HL-60 (cell line): ENCODE measurements at regions not wholly inside any gene's neighbourhood (a gene's known extent, or its start where the extent isn't known, plus 50 kb on each side); places are given as distances from the start of the nearest gene placed in this dataset.

Experiments
- DNase-seq, 2 experiments: peaks; one replicate each; pipeline ENCODE4 v3.0.0-alpha.2; 2010 to 2020; ENCODE audit warnings: low read depth in 1 of 2, low spot score in 1 of 2
- H3K27ac ChIP-seq: fragments of 250-450 bp; sonication (Bioruptor Pico); replicated peaks from 2 replicates; pipeline ENCODE4 v1.5.1; 2020; ENCODE audit warnings: mild to moderate bottlenecking, moderate library complexity
- H3K27me3 ChIP-seq: fragments of 250-450 bp; sonication (Bioruptor Pico); 2 replicates; pipeline ENCODE4 v1.5.1; 2021; ENCODE audit warnings: mild to moderate bottlenecking, moderate library complexity; ENCODE audit not compliant: insufficient read depth, poor library complexity, severe bottlenecking
- H3K4me3 ChIP-seq: replicated peaks from 2 replicates; pipeline ENCODE4 v1.5.1; 2011; ENCODE audit warnings: mild to moderate bottlenecking, control low read depth, low read length; ENCODE audit not compliant: insufficient read depth
- GABPA ChIP-seq: IDR thresholded peaks from 2 replicates; pipeline ENCODE4 v1.6.1; 2012; ENCODE audit warnings: low read depth
- POLR2AphosphoS5 ChIP-seq: IDR thresholded peaks from 2 replicates; pipeline ENCODE4 v1.6.1; 2012; ENCODE audit warnings: low read depth
- SPI1 ChIP-seq: IDR thresholded peaks from 2 replicates; pipeline ENCODE4 v1.6.1; 2012; ENCODE audit warnings: low read depth, mild to moderate bottlenecking, borderline replicate concordance
- TF ChIP-seq, protein P1 (sequence below): IDR thresholded peaks from 2 replicates; pipeline ENCODE4 v1.6.1; 2012; ENCODE audit warnings: low read depth; ENCODE audit not compliant: insufficient replicate concordance
- TF ChIP-seq, protein P2 (sequence below): IDR thresholded peaks from one replicate; pipeline ENCODE4 v1.5.1; 2011; ENCODE audit warnings: low read length, control low read depth, inconsistent platforms; ENCODE audit not compliant: insufficient read depth

DNA sequence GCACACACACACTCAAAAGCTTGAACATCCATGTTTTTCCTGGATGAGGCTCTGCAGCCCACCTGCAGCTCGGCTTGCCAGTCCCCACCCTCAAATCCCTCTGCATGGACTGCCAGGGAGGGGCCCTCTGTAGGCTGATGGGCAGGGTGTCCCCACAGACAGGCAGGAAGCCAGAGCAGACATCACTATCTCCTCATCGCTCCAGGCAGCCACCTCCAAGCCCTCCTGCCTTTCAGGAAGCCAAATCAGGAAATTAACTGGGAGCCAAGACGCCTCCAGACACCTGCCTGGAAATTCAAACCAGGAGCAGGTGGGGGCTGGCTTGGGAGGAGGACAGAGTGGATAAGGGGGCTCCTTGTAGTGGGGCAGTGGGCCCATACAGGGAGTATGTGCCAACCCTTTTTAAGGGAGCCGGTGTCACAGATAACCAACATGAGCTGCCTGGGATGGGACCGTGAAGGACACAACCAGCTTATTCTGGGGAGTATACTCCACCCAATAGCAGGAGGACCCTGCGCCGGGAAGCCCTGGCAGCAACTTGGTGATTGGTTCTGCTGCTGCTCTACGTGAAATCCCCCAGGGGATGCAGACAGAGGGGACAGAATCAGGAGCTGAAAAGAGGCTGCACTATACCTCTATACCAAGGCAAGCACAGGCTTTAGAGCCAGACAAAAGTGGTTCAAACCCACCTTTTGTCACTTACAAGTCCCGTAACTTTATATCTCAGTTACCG is 139.1 kb downstream of the CCT6B start:
- H3K27me3 ChIP-seq, result no peaks in the 10 kb centered on the region
- DNase-seq, result no peak
- H3K27ac ChIP-seq, result no peak overlapping the region

DNA sequence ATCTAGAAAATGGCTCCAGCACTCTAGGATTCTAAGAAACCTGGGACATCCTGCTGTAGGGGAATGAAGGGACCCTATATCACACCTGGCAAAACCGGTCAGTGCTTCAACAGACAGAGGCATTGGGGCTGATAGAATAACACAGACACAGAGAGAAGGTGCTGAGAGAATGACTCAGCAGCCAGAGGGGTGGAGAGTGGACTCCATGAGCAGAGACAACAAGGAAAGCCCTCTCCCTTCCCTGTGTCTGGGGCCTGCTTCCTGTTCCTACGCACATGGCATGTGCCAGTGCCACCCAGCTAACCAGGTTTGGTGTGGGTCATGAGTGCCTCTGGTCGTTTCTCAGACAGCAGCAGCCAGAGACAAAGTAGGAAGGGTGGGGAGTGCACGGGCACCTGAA is 140.3 kb downstream of the CCT6B start:
- Histone ChIP-seq H3K27me3 (no peaks in the 10 kb centered on the region), H3K27ac (no peak overlapping the region), H3K4me3 (no peak overlapping the region)
- TF ChIP-seq POLR2AphosphoS5, result no peak
- no peak for DNase-seq

More for the DNA sequence above, 139.1 kb downstream of the CCT6B start:
- no peak overlapping the region for H3K4me3 ChIP-seq
- TF ChIP-seq POLR2AphosphoS5 (no peak), GABPA (no peak), SPI1 (no peak)
- TF ChIP-seq, protein P1, sequence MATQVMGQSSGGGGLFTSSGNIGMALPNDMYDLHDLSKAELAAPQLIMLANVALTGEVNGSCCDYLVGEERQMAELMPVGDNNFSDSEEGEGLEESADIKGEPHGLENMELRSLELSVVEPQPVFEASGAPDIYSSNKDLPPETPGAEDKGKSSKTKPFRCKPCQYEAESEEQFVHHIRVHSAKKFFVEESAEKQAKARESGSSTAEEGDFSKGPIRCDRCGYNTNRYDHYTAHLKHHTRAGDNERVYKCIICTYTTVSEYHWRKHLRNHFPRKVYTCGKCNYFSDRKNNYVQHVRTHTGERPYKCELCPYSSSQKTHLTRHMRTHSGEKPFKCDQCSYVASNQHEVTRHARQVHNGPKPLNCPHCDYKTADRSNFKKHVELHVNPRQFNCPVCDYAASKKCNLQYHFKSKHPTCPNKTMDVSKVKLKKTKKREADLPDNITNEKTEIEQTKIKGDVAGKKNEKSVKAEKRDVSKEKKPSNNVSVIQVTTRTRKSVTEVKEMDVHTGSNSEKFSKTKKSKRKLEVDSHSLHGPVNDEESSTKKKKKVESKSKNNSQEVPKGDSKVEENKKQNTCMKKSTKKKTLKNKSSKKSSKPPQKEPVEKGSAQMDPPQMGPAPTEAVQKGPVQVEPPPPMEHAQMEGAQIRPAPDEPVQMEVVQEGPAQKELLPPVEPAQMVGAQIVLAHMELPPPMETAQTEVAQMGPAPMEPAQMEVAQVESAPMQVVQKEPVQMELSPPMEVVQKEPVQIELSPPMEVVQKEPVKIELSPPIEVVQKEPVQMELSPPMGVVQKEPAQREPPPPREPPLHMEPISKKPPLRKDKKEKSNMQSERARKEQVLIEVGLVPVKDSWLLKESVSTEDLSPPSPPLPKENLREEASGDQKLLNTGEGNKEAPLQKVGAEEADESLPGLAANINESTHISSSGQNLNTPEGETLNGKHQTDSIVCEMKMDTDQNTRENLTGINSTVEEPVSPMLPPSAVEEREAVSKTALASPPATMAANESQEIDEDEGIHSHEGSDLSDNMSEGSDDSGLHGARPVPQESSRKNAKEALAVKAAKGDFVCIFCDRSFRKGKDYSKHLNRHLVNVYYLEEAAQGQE, result no peak
- TF ChIP-seq, protein P2, sequence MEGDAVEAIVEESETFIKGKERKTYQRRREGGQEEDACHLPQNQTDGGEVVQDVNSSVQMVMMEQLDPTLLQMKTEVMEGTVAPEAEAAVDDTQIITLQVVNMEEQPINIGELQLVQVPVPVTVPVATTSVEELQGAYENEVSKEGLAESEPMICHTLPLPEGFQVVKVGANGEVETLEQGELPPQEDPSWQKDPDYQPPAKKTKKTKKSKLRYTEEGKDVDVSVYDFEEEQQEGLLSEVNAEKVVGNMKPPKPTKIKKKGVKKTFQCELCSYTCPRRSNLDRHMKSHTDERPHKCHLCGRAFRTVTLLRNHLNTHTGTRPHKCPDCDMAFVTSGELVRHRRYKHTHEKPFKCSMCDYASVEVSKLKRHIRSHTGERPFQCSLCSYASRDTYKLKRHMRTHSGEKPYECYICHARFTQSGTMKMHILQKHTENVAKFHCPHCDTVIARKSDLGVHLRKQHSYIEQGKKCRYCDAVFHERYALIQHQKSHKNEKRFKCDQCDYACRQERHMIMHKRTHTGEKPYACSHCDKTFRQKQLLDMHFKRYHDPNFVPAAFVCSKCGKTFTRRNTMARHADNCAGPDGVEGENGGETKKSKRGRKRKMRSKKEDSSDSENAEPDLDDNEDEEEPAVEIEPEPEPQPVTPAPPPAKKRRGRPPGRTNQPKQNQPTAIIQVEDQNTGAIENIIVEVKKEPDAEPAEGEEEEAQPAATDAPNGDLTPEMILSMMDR, result no peak

DNA sequence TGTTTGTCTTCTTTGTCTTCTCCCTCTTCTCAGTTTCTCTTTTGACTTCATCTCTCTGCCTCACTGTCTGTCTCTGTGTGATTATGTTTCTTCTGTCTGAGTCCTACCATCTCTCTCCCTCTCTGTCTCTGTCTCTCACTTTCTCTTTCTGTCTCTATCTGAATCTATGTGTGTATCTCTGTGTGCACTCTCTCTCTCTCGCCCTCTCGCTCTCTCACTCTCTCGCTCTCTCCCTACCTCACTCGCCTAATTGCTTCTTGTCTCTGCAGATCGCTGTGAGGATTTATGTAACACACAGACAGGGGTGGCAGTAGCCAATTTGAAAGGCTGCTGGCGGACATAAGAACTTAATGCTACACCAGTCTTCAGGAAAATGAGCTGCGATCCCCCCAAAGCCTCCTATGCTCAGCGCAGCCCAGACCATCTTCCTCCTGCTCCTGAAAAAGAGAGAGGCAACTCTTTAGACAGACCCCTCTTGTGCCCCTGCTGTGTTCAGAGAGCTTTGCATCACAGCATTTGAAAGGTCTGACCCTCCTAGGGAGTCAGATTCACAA is 140.9 kb downstream of the CCT6B start:
- TF ChIP-seq GABPA (no peak), SPI1 (no peak), POLR2AphosphoS5 (no peak)
- TF ChIP-seq, protein P1, result no peak
- TF ChIP-seq, protein P2, result no peak
- H3K27ac ChIP-seq, result no peak overlapping the region
- H3K4me3 ChIP-seq, result no peak overlapping the region
- no peaks in the 10 kb centered on the region for H3K27me3 ChIP-seq
- DNase-seq, result no peak

DNA sequence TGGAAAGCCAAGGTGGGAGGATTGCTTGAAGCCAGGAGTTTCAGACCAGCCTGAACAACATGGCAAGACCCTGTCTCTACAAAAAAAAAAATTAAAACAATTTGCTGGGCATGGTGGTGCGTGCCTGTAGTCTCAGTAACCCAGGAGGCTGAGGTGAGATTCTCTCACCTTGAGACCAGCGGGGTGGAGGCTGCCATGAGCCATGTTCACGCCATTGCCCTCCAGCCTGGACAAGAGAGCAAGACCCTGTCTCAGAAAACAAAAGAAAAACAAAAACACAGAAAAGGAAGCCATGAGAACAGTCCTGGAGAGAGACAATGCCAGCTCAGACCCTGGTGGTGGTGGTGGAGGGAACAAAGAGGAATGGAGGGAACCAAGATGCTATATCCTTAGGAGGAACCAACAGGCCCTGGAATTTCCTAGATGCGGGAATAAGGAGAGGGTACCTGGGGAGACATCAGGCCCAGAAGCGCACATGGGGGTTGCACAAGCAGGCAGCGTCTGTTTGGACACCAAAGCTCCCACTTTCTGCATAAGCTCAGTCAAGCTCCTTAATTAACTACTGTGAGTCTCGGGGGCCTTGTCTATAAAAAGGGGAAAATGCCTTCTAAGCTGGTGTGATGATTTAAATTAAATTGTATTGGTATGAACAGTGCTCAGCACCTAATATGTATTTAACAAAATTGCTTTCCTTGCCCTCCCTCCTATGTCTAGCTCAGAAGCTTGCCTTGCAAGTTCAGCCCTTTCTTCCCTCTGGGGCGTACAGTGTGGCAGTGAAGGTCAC is 143.8 kb downstream of the CCT6B start:
- no peaks in the 10 kb centered on the region for H3K27me3 ChIP-seq
- DNase-seq, result no peak
- no peak overlapping the region for H3K4me3 ChIP-seq
- TF ChIP-seq, protein P1, result no peak
- no peak for TF ChIP-seq SPI1
- TF ChIP-seq, protein P2, result no peak
- TF ChIP-seq POLR2AphosphoS5, result no peak
- TF ChIP-seq GABPA, result no peak
- no peak overlapping the region for H3K27ac ChIP-seq
